GM21526 (cell line): ENCODE measurements at regions not wholly inside any gene's neighbourhood (a gene's known extent, or its start where the extent isn't known, plus 50 kb on each side); places are given as distances from the start of the nearest gene placed in this dataset.
"Not testable (repeated sequence)": the region's sequence is repeated elsewhere in the genome, so short reads cannot be mapped to it uniquely, and the experiment has no call there.

Source experiments
- ATAC-seq: cut with Tn5 transposase; IDR thresholded peaks from one replicate; pipeline ENCODE4 v1.9.1; 2021; ENCODE audit warnings: moderate library complexity; ENCODE audit not compliant: unreplicated experiment, low FRiP score

DNA sequence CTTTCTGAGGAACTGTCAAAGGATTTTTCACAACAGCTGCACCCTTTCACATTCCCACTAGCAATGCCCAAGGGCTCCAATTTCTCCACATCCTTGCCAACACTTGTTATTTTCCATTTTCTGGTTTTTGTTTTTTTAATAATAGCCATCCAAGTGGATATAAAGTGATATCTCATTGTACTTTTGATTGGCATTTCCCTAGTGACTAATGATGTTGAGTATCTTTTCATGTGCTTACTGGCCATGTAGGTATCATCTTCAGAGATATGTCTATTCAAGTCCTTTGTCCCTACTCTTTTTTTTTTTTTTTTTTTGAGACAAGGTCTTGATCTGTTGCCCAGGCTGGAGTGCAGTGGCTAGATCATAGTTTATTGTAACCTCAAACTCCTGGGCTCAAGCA is 115.8 kb upstream of the HAND1 start:
- ATAC-seq: no peak

- ATAC-seq: no peak
These were observed 115.0 kb upstream of the HAND1 start for GRCh38 chr5:154593071-154593470.

GRCh38 chr5:154590093-154590724 is 112.2 kb upstream of the HAND1 start:
- ATAC-seq: no peak

GRCh38 chr5:154589511-154589910 is 111.5 kb upstream of the HAND1 start:
- no peak for ATAC-seq

GRCh38 chr5:154588833-154589425 is 110.9 kb upstream of the HAND1 start:
- not testable (repeated sequence) for ATAC-seq

DNA sequence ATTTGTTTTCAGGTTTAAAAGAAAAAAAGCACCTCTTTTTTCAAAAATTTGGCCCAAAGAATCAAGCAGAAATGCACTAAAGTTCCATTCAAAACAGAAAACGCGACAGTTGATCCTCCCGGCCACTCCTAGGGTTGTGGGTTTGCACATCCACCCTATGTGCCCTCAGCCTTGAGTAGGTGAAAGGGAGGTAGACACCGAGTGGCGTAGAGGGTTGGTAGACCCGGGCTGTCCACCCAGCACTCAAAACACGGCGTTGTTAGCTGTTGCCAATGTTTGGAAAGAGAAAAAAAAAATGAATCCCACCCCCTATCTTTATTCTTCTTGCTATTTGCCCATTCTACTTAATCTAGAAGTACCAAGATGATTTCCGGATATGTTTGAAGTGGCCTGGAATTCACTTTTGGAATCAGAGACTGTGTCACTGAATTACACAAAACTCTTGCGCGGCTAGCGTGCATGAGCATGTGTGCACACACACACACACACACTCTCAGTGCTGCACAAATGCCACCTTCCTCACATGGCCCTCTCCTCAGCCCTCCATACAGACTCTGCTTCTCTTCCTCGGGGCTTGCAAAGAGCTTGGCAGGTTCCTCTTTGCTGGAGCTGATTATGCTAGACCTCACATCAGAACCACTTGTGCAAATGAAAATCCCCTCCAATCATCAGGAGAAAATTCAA is 110.2 kb upstream of the HAND1 start:
- no peak for ATAC-seq

- no peak for ATAC-seq
These were observed 109.3 kb upstream of the HAND1 start for GRCh38 chr5:154587123-154588026.

GRCh38 chr5:154583671-154584177 is 105.7 kb upstream of the HAND1 start:
- ATAC-seq: no peak

DNA sequence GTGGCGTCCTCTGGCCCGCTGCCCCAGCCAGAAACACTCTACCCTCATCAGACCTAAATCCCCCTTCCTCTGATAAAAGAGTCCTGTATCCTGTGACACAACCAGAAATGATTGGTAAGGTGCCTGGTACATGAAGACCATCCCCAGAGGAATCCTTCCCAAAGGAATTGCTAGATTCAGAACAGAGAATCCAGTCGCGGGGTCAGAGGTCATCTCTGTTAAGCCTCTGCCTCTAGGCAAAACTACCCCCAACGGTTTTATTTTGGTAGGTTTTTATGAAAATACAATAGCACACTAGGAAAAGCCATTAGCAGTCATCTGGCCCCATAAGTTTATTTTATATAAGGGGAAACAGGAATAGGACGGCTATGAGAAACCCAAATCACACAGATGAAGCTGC is 102.4 kb upstream of the HAND1 start:
- no peak for ATAC-seq

- no peak for ATAC-seq
These were observed 99.4 kb upstream of the HAND1 start for GRCh38 chr5:154577416-154577815.

DNA sequence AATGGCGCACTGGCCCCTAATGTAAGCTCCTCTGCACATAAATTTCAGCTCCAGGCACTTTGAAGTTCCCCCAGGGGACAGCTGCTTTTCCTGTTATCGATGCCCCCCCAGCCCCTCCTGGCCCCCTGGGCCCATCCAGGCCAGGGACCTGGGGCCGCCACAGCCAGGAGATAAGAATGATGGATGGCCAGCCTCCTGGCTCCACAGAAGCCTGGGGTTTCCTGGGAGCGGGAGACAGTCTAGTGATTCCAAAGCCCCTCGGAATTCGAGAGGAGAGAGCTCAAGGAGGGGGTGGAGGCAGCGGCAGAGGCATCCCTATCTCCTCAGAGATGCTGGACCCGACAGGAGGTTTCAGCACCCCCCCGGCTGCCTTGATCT is 98.4 kb upstream of the HAND1 start:
- no peak for ATAC-seq

- peak; percentile 97 for ATAC-seq
These were observed 97.8 kb upstream of the HAND1 start for GRCh38 chr5:154575546-154576428.

- no peak for ATAC-seq
These were observed 95.0 kb upstream of the HAND1 start for GRCh38 chr5:154573011-154573410.

DNA sequence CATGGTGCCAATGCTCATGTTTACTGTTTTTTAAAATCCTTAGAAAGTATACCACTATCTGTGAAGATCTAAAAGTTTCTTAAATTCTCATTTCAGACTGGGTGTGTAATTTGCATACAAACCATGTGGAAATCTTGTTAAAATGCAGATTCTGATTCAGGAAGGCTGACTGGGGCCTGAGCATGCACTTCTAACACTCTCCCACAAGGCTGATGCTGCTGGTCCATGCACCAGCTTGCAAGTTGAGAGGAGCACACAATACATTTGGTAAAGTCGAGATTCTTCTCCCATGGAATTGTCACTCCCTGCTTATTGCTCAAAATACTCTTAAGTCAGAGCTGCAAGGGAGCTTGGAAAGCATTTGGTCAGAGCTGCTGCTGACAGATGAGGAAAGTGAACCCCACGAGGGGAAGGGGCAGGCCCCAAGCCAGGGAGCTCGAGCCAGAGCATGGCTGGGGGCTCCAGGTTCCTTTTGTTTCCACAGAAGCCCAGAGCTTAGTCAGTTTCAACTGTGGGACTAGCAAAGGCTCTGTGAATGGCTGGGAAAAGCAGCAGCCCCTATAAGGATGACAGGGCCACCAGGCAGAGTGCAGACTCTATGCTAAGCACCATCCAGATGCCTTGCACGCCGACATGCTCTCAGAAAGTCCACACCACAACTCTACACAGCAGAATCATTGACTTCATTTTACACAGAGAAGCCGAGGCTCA is 93.5 kb upstream of the HAND1 start:
- ATAC-seq: no peak

- ATAC-seq: no peak
These were observed 92.7 kb upstream of the HAND1 start for GRCh38 chr5:154570572-154571324.

GRCh38 chr5:154568589-154568988 is 90.6 kb upstream of the HAND1 start:
- ATAC-seq: no peak

- ATAC-seq: no peak
These were observed 89.1 kb upstream of the HAND1 start for GRCh38 chr5:154567155-154567554.

- ATAC-seq: no peak
These were observed 88.2 kb upstream of the HAND1 start for GRCh38 chr5:154566146-154566680.
